PC-9 (cell line): ENCODE measurements at regions not wholly inside any gene's neighbourhood (a gene's known extent, or its start where the extent isn't known, plus 50 kb on each side); places are given as distances from the start of the nearest gene placed in this dataset.

Experiments used
- BruUV-seq: library from RNA; stranded (reverse); fragments of 400-500 nt; replicated peaks from 2 replicates; lab custom pipeline; 2021; lab: Mats Ljungman, UMichigan
- CTCF ChIA-PET: fragments of 300-600 bp; sonication (Branson Sonifier 250); formaldehyde crosslinking; loops from one replicate; lab custom pipeline; 2022; ENCODE audit warnings: antibody characterized with exemption; lab: Charles Lee
- POLR2A ChIA-PET: fragments of 300-600 bp; sonication (Branson Sonifier 250); formaldehyde crosslinking; loops from one replicate; lab custom pipeline; 2022; ENCODE audit warnings: antibody characterized with exemption; ENCODE audit not compliant: unreplicated experiment; lab: Charles Lee
- DNase-seq, 2 experiments: peaks; one replicate each; pipeline versions ENCODE4 v3.0.0 to v3.0.0-alpha.2; 2015 to 2022; ENCODE audit warnings: mixed read lengths in 1 of 2
- H2AFZ ChIP-seq: fragments of 200-600 bp; sonication (generic); 2 replicates; pipeline ENCODE4 v1.8.1; 2017; ENCODE audit warnings: antibody characterized with exemption
- H3F3A ChIP-seq: fragments of 200-600 bp; sonication (generic); 2 replicates; pipeline ENCODE4 v1.8.1; 2017; ENCODE audit warnings: antibody characterized with exemption, mild to moderate bottlenecking, low read depth; ENCODE audit not compliant: insufficient read depth
- H3K27ac ChIP-seq: fragments of 200-600 bp; sonication (generic); 2 replicates; pipeline ENCODE4 v1.6.1; 2016; ENCODE audit warnings: mixed run types
- H3K27me3 ChIP-seq: fragments of 200-600 bp; sonication (generic); 2 replicates; pipeline ENCODE4 v1.6.1; 2016; ENCODE audit warnings: low read depth, mixed run types; ENCODE audit not compliant: insufficient read depth
- H3K36me3 ChIP-seq: fragments of 200-600 bp; sonication (generic); 2 replicates; pipeline ENCODE4 v1.6.1; 2016; ENCODE audit warnings: low read depth, mixed run types
- H3K4me1 ChIP-seq: fragments of 200-600 bp; sonication (generic); replicated peaks from 2 replicates; pipeline ENCODE4 v1.6.1; 2016; ENCODE audit warnings: mixed run types; ENCODE audit not compliant: insufficient read depth
- H3K4me2 ChIP-seq: fragments of 200-600 bp; sonication (generic); 2 replicates; pipeline ENCODE4 v1.6.1; 2017; ENCODE audit warnings: mixed run types
- H3K4me3 ChIP-seq: fragments of 200-600 bp; sonication (generic); 2 replicates; pipeline ENCODE4 v1.6.1; 2016; ENCODE audit warnings: mixed run types
- H3K79me2 ChIP-seq: fragments of 200-600 bp; sonication (generic); 2 replicates; pipeline ENCODE4 v1.6.1; 2017; ENCODE audit warnings: low read depth, mixed run types
- H3K9me2 ChIP-seq: fragments of 200-600 bp; sonication (generic); 2 replicates; pipeline ENCODE4 v1.8.1; 2017; ENCODE audit warnings: mild to moderate bottlenecking; ENCODE audit not compliant: insufficient read depth
- H3K9me3 ChIP-seq: fragments of 200-600 bp; sonication (generic); 2 replicates; pipeline ENCODE4 v1.8.1; 2016; ENCODE audit warnings: low read depth; ENCODE audit not compliant: insufficient read depth
- H4K20me1 ChIP-seq: fragments of 200-600 bp; sonication (generic); 2 replicates; pipeline ENCODE4 v1.8.1; 2017; ENCODE audit not compliant: insufficient read depth
- EZH2 ChIP-seq: fragments of 200-600 bp; sonication (generic); IDR thresholded peaks from 2 replicates; pipeline ENCODE4 v1.8.0; 2017; ENCODE audit warnings: antibody characterized with exemption, low read depth
- intact Hi-C: fragments of 100-400 bp; cut with micrococcal nuclease; formaldehyde crosslinking; loops from one replicate; pipeline ENCODE4 v1.10.0; 2022; ENCODE audit not compliant: unreplicated experiment
- TF ChIP-seq, protein P1 (sequence below): fragments of 200-600 bp; sonication (generic); conservative IDR thresholded peaks from 2 replicates; pipeline ENCODE4 v1.6.1; 2017; ENCODE audit warnings: mixed run types, antibody characterized with exemption, mild to moderate bottlenecking, moderate library complexity

DNA sequence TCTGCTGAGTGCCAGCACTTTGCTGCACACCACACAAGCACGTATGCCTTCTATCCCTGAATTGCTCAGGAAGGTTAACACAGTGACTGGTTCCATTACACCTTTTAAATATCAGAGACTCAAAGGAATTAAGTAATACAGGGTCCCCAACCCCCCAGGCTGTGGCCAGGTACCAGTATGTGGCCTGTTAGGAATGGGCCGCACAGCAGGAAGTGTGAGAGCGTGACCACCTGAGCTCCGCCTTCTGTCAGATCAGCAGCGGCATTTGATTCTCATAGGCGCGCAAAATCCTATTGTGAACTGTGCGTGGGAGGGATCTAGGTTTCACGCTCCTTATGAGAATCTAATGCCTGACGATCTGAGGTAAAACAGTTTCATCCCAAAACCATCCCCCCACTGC lies 194.5 kb downstream of the FOXO1 start:
- Histone ChIP-seq H3K4me2 (no peak overlapping the region), H3K27me3 (no peaks in the 10 kb centered on the region), H3F3A (no peaks in the 10 kb centered on the region), H3K36me3 (no peaks in the 10 kb centered on the region), H2AFZ (no peak overlapping the region), H4K20me1 (no peaks in the 10 kb centered on the region), H3K4me1 (no peaks in the 10 kb centered on the region), H3K9me2 (no peaks in the 10 kb centered on the region), H3K9me3 (no peaks in the 10 kb centered on the region), H3K27ac (no peak overlapping the region), H3K4me3 (no peak overlapping the region), H3K79me2 (no peaks in the 10 kb centered on the region)
- DNase-seq: no peak
- POLR2A ChIA-PET: interaction anchor here (0.6 kb wide), 1 partner anchor 700 kb away, joined by 3 read pairs; no protein-coding TSS in a partner anchor
- BruUV-seq: no TSS peak
- TF ChIP-seq EZH2: no peak
- CTCF ChIA-PET: no interaction called here
- intact Hi-C loops: no loop called here

DNA sequence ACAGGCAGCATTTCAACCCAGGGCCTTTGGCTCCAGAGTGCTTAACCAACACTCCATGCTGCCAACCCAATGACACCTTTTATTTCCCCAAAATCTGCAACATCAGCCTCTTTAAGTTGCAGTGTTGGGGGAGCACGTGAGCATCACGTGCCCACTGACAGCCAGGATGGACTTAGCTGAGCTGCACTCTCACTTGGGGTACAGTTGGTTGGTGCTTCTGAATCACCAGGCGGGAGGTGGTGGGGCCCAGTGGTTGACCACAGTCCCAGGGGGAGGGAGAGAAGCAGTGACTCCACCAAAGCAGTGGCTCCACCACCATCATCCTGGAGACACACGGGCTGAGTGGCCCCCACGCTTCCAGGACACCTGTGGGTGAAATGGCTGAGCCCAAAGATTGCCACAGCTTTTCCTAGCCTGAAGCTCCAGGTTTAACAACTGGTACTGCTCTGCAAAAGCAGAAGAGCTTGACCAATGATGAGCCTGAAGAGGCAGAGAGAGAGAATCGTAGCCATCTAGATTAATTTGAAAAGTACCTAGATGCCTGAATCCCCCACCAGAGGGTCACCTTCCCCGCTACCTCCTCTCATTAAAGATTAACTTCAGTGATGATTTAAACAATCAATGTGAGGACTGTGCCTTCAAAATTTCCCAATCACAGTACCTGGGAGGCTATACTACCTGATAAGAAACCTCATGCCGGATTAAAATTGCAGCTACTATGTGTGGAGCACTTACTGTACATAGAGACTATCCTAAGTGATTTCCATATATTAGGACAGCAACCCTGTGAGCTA lies 193.8 kb downstream of the FOXO1 start:
- no TSS peak for BruUV-seq
- H2AFZ ChIP-seq: no peak overlapping the region
- no peaks in the 10 kb centered on the region for H3K9me2 ChIP-seq
- POLR2A ChIA-PET: interaction anchor here (0.6 kb wide), 1 partner anchor 701 kb away, joined by 3 read pairs; no protein-coding TSS in a partner anchor
- H3K4me3 ChIP-seq: no peak overlapping the region
- TF ChIP-seq, protein P1, sequence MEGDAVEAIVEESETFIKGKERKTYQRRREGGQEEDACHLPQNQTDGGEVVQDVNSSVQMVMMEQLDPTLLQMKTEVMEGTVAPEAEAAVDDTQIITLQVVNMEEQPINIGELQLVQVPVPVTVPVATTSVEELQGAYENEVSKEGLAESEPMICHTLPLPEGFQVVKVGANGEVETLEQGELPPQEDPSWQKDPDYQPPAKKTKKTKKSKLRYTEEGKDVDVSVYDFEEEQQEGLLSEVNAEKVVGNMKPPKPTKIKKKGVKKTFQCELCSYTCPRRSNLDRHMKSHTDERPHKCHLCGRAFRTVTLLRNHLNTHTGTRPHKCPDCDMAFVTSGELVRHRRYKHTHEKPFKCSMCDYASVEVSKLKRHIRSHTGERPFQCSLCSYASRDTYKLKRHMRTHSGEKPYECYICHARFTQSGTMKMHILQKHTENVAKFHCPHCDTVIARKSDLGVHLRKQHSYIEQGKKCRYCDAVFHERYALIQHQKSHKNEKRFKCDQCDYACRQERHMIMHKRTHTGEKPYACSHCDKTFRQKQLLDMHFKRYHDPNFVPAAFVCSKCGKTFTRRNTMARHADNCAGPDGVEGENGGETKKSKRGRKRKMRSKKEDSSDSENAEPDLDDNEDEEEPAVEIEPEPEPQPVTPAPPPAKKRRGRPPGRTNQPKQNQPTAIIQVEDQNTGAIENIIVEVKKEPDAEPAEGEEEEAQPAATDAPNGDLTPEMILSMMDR: no peak
- TF ChIP-seq EZH2: no peak
- no peak overlapping the region for H3K4me2 ChIP-seq
- intact Hi-C loops: no loop called here
- DNase-seq: no peak
- no peaks in the 10 kb centered on the region for H3K27me3 ChIP-seq
- H3K79me2 ChIP-seq: no peaks in the 10 kb centered on the region
- no peaks in the 10 kb centered on the region for H4K20me1 ChIP-seq
- CTCF ChIA-PET: no interaction called here
- H3F3A ChIP-seq: no peaks in the 10 kb centered on the region
- no peaks in the 10 kb centered on the region for H3K4me1 ChIP-seq
- no peak overlapping the region for H3K27ac ChIP-seq
- H3K9me3 ChIP-seq: no peaks in the 10 kb centered on the region
- no peaks in the 10 kb centered on the region for H3K36me3 ChIP-seq

DNA sequence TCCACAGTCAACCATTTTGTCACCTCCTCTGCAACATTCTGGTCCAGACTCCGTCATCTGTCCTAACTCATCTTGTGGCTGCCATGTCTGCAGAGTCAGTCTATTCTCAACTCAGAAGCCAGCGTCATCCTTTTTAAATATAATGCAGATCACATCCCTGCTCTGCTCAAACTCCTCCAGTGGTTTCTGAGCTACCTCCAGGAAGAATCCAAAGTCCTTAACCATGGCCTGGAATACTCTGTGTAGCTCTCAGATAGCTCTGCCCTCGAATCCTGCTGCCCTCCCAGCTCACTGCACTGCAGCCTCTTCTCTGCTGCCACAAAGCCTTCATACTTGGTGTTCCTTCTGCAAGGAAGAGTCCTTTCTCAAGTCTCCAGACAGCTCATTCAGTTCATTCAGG lies 190.8 kb downstream of the FOXO1 start:
- Histone ChIP-seq H3K27ac (no peak overlapping the region), H3F3A (no peaks in the 10 kb centered on the region), H3K36me3 (no peaks in the 10 kb centered on the region), H3K4me3 (no peak overlapping the region), H3K9me3 (no peaks in the 10 kb centered on the region), H2AFZ (no peak overlapping the region), H4K20me1 (no peaks in the 10 kb centered on the region), H3K4me2 (no peak overlapping the region), H3K9me2 (no peaks in the 10 kb centered on the region), H3K27me3 (no peaks in the 10 kb centered on the region), H3K79me2 (no peaks in the 10 kb centered on the region), H3K4me1 (no peaks in the 10 kb centered on the region)
- ChIA-PET CTCF (interaction anchor here (0.7 kb wide), 1 partner anchor 1438 kb away, joined by 3 read pairs; the partner anchor contains the start of gene PROSER1), POLR2A (no interaction called here)
- intact Hi-C loops: no loop called here
- no TSS peak for BruUV-seq
- no peak for DNase-seq
- TF ChIP-seq, protein P1: no peak
